ENCODE measurements at regions not wholly inside any gene's neighbourhood (a gene's known extent, or its start where the extent isn't known, plus 50 kb on each side); places are given as distances from the start of the nearest gene placed in this dataset.
"Not testable (repeated sequence)": the region's sequence is repeated elsewhere in the genome, so short reads cannot be mapped to it uniquely, and the experiment has no call there.

- no peak for DNase-seq (ENCODE audit: low read depth in 3 of 3, low spot score in 2 of 3)
These were observed 349.2 kb downstream of the ADCYAP1 start for GRCh38 chr18:1253827-1254226.

DNA sequence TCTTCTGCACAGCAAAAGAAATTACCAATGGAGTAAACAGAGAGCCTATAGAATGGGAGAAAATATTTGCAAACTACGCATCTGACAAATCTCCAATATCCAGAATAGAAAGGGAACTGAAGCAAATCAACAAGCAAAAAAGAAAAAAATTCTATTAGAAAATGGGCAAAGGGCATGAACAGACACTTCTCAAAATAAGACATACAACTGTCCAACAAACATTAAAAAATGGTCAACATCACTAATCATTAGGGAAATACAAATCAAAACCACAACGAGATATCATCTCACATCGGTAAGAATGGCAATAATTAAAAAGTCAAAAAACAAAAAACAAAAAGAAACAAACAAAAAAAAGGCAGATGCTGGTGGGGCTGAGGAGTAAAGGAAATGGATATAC lies 356.4 kb downstream of the ADCYAP1 start:
- no peak for DNase-seq (ENCODE audit: low read depth in 3 of 3, low spot score in 2 of 3)

DNA sequence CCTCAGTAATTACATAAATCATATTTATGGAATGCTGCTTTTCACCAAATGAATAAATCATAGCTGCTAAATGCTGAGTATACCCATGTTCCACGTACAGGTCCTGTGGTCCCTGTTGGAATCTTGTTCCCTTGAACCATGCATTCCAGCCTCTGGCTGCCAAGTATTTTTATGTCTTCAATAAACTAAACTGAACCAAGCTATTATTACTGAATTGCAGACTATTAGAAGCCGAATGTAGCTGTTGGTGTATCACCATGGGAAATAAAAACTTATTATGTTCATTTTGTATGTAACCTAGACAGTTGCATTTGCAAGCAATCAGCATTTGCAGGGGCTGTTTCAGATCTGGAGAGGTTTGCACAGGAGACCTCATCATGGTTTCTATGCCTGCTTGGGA lies 362.4 kb downstream of the ADCYAP1 start:
- DNase-seq (ENCODE audit: low read depth in 3 of 3, low spot score in 2 of 3) = no peak

- DNase-seq (ENCODE audit: low read depth in 3 of 3, low spot score in 2 of 3) = no peak
These were observed 365.4 kb downstream of the ADCYAP1 start for GRCh38 chr18:1270081-1270480.

DNA sequence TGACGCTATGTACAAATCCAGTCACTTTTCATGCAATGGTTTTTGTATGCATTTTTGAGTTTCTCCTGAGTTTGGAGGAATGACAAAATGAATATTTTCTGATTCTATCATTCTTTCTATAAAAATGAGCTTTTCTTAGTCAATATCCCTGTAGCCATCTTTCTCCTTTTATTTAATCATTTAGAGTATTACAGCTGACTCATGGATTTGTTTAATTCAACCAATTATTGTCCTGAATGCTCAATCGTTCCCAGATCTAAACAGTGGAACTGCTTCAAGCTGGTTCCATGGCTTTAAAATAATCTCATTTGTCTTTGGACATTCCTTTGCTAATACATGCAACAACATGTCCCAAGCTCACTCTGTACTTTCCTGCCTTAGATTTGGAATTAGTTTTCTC lies 368.8 kb downstream of the ADCYAP1 start:
- no peak for DNase-seq (ENCODE audit: low read depth in 3 of 3, low spot score in 2 of 3)

GRCh38 chr18:1292167-1292566 lies 387.5 kb downstream of the ADCYAP1 start:
- DNase-seq (ENCODE audit: low read depth in 3 of 3, low spot score in 2 of 3) = no peak

GRCh38 chr18:1294229-1294628 lies 389.6 kb downstream of the ADCYAP1 start:
- no peak for DNase-seq (ENCODE audit: low read depth in 3 of 3, low spot score in 2 of 3)

DNA sequence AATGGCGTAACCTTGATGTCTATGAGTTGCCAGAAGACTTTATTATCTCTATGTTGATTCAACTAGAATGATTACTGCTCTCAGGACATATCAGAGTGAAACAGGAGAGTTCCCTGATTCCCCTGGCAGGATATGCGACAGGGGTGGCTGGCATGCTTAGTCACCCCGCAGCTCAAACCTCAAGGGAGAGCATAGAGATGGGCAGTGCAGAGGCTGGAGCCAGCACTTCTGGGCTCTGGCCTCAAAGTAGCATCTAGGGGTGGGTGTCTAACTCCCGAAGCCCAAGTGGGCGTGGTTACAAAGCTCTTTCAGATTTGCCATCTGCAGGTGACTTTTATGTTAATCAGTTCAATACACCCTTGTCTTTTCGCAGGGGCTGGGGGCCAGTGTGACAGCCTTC lies 391.6 kb downstream of the ADCYAP1 start:
- DNase-seq (ENCODE audit: low read depth in 3 of 3, low spot score in 2 of 3) = no peak

GRCh38 chr18:1302861-1303260 lies 398.2 kb downstream of the ADCYAP1 start:
- no peak for DNase-seq (ENCODE audit: low read depth in 3 of 3, low spot score in 2 of 3)

GRCh38 chr18:1304392-1304992 lies 399.8 kb downstream of the ADCYAP1 start:
- no peak for DNase-seq (ENCODE audit: low read depth in 3 of 3, low spot score in 2 of 3)

- DNase-seq (ENCODE audit: low read depth in 3 of 3, low spot score in 2 of 3) = no peak
These were observed 402.0 kb downstream of the ADCYAP1 start for GRCh38 chr18:1306641-1307040.

DNA sequence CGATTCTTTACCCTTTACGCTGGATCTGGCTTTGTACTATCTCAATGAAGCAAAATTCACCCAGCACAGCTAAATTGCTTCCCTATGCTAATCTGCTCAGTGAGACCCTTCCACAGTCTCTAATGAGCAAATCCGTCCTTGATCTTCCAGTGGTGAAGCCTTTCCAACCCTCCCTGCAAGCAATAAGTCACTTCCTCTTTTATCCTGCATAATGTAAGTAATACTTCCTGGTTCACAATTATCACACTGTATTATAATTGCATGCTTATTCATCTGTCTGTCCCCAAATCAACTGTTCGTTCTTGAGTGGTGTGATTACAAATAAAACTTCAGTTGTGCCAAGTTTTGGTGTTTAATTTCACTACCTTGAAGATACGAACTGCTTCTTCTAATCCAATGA lies 404.0 kb downstream of the ADCYAP1 start:
- DNase-seq (ENCODE audit: low read depth in 3 of 3, low spot score in 2 of 3) = no peak

- no peak for DNase-seq (ENCODE audit: low read depth in 3 of 3, low spot score in 2 of 3)
These were observed 406.7 kb downstream of the ADCYAP1 start for GRCh38 chr18:1311376-1311775.

DNA sequence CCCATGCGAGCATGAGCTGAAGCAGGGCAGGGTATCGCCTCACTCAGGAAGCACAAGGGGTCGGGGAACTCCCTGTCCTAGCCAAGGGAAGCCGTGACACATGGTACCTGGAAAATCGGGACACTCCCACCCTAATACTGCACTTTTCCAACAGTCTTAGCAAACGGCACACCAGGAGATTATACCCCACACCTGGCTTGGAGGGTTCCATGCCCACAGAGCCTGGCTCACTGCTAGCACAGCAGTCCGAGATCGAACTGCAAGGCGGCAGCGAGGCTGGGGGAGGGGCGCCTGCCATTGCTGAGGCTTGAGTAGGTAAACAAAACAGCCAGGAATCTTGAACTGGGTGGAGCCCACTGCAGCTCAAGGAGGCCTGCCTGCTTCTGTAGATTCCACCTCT lies 430.7 kb downstream of the ADCYAP1 start:
- DNase-seq (ENCODE audit: low read depth in 3 of 3, low spot score in 2 of 3) = not testable (repeated sequence)

- DNase-seq (ENCODE audit: low read depth in 3 of 3, low spot score in 2 of 3) = no peak
These were observed 446.3 kb downstream of the ADCYAP1 start for GRCh38 chr18:1350931-1351450.

- no peak for DNase-seq (ENCODE audit: low read depth in 3 of 3, low spot score in 2 of 3)
These were observed 448.4 kb downstream of the ADCYAP1 start for GRCh38 chr18:1353025-1353424.

GRCh38 chr18:1357724-1358123 lies 453.1 kb downstream of the ADCYAP1 start:
- no peak for DNase-seq (ENCODE audit: low read depth in 3 of 3, low spot score in 2 of 3)

- DNase-seq (ENCODE audit: low read depth in 3 of 3, low spot score in 2 of 3) = no peak
These were observed 457.3 kb downstream of the ADCYAP1 start for GRCh38 chr18:1361936-1362335.

DNA sequence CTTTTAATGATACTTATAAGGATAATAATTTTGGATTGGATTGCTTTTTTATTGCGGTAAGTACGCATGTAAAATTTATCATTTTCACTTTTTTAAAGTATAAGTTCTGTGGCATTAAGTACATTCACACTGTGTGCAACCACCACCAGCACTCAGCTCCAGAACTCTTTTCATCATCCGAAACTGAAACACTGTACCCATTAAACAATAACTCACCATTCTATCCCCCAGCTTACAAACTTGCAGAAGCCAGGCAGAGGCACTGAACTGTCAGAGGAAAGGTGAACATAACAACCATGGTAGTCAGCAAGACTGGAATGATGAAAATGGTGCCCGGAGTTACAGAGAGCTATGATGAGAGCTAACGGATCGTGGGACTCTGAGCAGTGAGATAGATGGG lies 465.9 kb downstream of the ADCYAP1 start:
- no peak for DNase-seq (ENCODE audit: low read depth in 3 of 3, low spot score in 2 of 3)

DNA sequence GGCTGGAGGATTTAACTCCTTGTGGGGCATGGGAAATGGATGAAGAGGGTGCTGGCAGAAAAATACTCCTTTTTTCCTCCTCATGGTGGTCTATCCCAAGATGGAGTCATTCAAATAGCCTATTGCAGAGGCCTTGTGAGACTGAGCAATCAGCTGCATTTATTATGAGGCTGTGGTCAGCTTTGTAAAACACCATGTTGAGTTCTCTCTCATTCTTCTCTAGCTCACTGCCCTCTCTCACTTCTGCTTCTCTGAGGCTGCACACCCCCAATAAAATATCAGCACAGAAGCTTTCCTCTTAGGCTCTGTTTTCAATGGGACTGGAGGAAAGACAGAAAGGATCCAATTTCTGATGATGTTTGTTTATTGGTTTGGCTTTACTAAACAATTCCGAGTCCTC lies 467.1 kb downstream of the ADCYAP1 start:
- DNase-seq (ENCODE audit: low read depth in 3 of 3, low spot score in 2 of 3) = no peak

- no peak for DNase-seq (ENCODE audit: low read depth in 3 of 3, low spot score in 2 of 3)
These were observed 478.8 kb downstream of the ADCYAP1 start for GRCh38 chr18:1383465-1383864.

DNA sequence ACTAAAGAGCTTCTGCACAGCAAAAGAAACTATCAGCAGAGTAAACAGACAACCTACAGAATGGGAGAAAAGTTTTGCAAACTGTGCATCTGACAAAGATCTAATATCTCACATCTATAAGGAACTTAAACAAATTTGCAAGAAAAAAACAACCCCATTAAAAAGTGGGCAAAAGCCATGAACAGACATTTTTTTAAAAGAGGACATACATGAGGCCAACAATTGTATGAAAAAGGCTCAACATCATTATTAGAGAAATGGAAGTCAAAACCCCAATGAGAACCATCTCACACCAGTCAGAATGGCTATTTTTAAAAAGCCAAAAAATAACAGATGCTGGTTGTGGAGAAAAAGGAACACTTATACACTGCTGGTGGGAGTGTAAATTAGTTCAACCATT lies 483.8 kb downstream of the ADCYAP1 start:
- DNase-seq (ENCODE audit: low read depth in 3 of 3, low spot score in 2 of 3) = not testable (repeated sequence)

DNA sequence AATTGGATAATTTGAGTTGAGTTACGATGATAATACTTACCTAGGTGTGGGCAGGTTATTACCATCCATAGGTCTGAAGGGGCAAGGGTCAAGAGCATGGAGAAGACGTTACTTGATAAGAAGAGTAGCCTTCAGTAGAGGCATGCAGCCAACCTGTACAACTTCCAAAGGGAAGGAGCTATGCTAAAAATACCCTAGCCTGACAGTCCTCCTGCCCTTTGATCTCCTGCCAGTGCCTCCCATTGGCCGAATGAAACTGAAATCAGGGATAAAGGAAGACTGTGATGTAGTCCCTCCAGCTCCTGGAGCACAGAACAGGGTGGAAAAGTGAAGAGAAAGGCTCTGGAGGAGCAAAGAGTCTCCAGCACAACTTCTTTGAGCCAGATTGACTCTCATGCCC lies 487.4 kb downstream of the ADCYAP1 start:
- no peak for DNase-seq (ENCODE audit: low read depth in 3 of 3, low spot score in 2 of 3)
